ENCODE measurements at regions not wholly inside any gene's neighbourhood (a gene's known extent, or its start where the extent isn't known, plus 50 kb on each side); places are given as distances from the start of the nearest gene placed in this dataset.
"Not testable (repeated sequence)": the region's sequence is repeated elsewhere in the genome, so short reads cannot be mapped to it uniquely, and the experiment has no call there.

DNA sequence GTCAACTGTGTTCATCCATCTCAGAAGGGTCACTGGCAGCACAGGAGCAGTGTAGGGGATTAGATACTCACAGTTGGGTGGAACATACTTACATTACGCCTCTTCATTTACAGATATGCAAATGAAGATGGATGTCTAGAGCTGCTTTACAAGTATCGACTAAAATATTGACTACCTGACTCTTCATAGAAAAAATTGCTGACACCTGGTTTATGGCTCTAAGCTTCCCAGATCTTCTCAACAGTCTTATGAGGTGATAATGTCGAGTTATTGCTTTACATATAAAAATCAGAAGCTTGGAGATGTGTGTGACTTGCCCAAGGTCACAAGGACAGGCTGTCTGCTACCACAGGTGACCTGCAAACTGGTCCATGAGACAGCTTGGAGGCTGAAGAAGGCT lies 677.2 kb downstream of the TYW1 start:
- no peak for DNase-seq (ENCODE audit: extremely low read depth, low read depth)
- TF ChIP-seq, protein P1, sequence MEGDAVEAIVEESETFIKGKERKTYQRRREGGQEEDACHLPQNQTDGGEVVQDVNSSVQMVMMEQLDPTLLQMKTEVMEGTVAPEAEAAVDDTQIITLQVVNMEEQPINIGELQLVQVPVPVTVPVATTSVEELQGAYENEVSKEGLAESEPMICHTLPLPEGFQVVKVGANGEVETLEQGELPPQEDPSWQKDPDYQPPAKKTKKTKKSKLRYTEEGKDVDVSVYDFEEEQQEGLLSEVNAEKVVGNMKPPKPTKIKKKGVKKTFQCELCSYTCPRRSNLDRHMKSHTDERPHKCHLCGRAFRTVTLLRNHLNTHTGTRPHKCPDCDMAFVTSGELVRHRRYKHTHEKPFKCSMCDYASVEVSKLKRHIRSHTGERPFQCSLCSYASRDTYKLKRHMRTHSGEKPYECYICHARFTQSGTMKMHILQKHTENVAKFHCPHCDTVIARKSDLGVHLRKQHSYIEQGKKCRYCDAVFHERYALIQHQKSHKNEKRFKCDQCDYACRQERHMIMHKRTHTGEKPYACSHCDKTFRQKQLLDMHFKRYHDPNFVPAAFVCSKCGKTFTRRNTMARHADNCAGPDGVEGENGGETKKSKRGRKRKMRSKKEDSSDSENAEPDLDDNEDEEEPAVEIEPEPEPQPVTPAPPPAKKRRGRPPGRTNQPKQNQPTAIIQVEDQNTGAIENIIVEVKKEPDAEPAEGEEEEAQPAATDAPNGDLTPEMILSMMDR (IDR thresholded peaks at IDR 0.05; ENCODE audit: low read depth, low read length), result no peak

DNA sequence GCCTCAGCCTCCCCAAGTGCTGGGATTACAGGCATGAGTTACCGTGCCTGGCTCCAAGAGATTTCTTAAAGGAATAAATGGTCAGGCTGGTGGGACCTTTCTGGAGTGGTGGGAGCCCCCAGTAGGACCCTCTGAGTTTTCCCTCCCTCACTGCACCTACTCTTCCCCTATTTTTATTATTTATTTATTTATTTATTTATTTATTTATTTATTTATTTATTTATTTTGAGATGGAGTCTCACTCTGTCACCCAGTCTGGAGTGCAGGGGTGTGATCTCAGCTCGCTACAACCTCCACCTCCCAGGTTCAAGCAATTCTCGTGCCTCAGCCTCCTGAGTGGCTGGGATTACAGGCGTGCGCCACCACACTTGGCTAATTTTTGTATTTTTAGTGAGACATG lies 678.2 kb downstream of the TYW1 start:
- not testable (repeated sequence) for DNase-seq (ENCODE audit: extremely low read depth, low read depth)

DNA sequence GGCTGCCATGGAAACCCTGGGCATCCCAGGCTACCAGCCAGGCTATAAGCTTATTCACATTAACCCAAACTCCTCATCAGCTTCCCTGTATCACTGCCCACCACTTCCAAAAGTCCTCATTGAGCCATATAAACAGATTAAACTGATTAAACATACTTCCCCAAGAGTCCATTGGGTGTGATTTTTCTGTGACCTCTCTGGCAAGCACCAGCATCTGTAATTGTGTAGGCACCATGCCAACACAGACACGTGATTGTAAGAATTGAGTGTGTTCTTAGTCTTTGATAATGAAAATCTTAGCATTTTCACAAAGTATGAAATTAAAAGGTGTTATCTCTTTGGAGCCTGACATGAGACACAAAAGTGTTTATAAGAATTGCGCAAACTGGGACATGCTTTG lies 679.3 kb downstream of the TYW1 start:
- TF ChIP-seq, protein P1 (IDR thresholded peaks at IDR 0.05; ENCODE audit: low read depth, low read length), result no peak

DNA sequence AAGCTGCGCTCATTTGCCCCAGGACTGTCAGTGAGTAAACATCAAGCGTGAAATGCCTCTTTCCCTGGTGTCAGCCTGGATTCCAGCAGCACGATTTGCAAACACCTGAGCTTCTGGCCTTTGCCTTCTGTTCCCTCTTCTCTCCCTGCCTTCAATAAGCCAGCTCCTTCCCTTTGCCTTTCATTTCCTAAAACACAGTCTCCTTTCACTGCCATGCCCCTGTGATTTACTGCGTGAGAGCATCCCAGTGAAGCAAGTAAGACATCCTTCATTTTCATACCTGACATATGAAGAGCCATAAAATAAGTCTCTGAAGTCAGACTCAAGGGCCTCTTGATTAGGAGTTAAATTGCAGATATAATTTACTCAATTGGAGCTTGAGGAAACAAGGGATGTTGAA lies 681.8 kb downstream of the TYW1 start:
- TF ChIP-seq, protein P1 (IDR thresholded peaks at IDR 0.05; ENCODE audit: low read depth, low read length), result no peak

More for the DNA sequence above, 679.3 kb downstream of the TYW1 start:
- no peak for DNase-seq (ENCODE audit: extremely low read depth, low read depth)

DNA sequence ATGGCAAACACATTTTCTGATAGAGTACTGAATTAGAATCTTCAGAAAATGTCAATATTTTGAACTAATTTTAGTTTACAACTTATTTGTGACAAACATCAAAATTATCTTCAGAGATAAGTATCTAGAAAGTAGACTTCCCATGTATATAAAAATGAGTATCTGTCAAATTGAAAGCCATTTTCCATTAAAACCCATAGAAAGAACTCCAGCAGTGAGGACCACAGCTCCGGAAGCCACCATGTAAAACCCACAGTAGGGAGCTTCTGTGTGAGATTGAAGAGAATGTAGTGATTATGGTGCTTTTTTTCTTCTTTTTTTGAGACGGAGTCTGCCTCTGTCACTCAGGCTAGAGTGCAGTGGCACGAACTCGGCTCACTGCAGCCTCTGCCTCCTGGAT lies 687.0 kb downstream of the TYW1 start:
- DNase-seq (ENCODE audit: extremely low read depth, low read depth), result no peak
- TF ChIP-seq, protein P1 (IDR thresholded peaks at IDR 0.05; ENCODE audit: low read depth, low read length), result no peak

More for the DNA sequence above, 681.8 kb downstream of the TYW1 start:
- no peak for DNase-seq (ENCODE audit: extremely low read depth, low read depth)

DNA sequence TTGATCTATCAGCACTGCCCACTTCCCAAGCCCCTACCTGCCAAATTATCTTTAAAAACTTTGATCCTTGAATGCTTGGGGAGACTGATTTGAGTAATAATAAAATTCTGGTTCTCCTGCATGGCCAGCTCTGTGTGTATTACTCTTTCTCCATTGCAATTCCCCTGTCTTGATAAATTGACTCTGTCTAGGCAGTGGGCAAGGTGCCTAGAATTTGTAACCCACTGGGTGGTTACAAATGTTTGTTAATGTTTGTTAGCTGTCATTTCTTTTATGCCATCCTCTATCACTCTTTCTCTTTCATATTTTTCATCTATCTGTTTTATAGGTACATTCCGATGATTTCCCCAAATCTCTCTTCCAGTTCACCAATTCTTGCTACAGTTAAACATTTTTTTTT lies 694.1 kb downstream of the TYW1 start:
- TF ChIP-seq, protein P1 (IDR thresholded peaks at IDR 0.05; ENCODE audit: low read depth, low read length), result no peak

DNA sequence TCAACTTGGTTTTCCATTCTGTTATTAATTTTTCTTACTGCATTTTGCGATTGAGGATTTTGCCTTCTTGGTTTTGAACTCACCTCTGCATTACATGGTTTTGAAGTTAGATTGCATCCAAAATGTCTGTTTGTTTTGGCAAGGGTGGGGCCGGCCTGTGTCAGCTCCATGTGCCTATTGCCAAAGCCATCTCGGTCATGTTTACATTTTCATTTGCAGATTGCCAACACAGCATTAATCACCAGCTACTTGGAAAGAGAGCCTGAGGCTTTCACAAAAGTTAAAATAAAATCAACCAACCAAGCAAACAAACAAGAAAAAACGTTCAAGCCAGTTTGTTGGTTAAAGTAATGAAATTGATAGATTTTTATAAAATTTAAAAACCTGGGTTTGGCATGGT lies 695.8 kb downstream of the TYW1 start:
- no peak for DNase-seq (ENCODE audit: extremely low read depth, low read depth)
- TF ChIP-seq, protein P1 (IDR thresholded peaks at IDR 0.05; ENCODE audit: low read depth, low read length), result no peak

More for the DNA sequence above, 694.1 kb downstream of the TYW1 start:
- DNase-seq (ENCODE audit: extremely low read depth, low read depth), result no peak

DNA sequence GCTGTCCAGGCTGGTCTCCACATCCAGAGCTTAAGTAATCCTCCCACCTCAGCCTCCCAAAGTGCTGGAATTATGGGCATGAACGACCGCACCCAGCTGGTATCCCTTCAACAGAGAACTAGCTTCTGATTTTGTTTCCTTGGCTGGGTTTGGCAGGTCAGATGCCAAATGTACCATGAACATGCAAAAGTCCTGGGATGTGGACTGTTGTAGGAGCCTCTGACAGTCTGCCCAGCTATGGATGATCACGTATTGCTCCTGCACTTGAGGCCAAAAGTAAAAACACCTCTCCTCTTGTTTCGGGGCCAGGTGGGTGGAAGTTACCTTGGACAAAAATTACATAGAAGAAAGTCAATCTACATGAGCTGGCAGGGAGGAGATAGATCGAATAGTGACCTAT lies 699.5 kb downstream of the TYW1 start:
- TF ChIP-seq, protein P1 (IDR thresholded peaks at IDR 0.05; ENCODE audit: low read depth, low read length), result no peak
- no peak for DNase-seq (ENCODE audit: extremely low read depth, low read depth)

Measured in AG09319 (cell line).